ENCODE measurements at regions not wholly inside any gene's neighbourhood (a gene's known extent, or its start where the extent isn't known, plus 50 kb on each side); places are given as distances from the start of the nearest gene placed in this dataset.
"Not testable (repeated sequence)": the region's sequence is repeated elsewhere in the genome, so short reads cannot be mapped to it uniquely, and the experiment has no call there.

GRCh38 chr5:87129046-87129445 is 138.6 kb upstream of the RASA1 start:
- no peaks in the 10 kb centered on the region for H3K36me3 ChIP-seq
- H3K4me1 ChIP-seq: no peaks in the 10 kb centered on the region
- H3K27ac ChIP-seq: no peak overlapping the region
- intact Hi-C loops (cut with DNase I; ENCODE audit: low total_unique reads): no loop called here
- H3K27me3 ChIP-seq: no peaks in the 10 kb centered on the region
- no peaks in the 10 kb centered on the region for H3K9me3 ChIP-seq
- H3K4me3 ChIP-seq: no peak overlapping the region
- TF ChIP-seq POLR2AphosphoS5 (IDR thresholded peaks at IDR 0.05) (no peak), CTCF (IDR thresholded peaks at IDR 0.05) (no peak)
- no peak for DNase-seq (ENCODE audit: low spot score in 2 of 2)

GRCh38 chr5:87132696-87133095 is 135.0 kb upstream of the RASA1 start:
- no peak for DNase-seq (ENCODE audit: low spot score in 2 of 2)
- TF ChIP-seq POLR2AphosphoS5 (IDR thresholded peaks at IDR 0.05): no peak
- no peak for TF ChIP-seq CTCF (IDR thresholded peaks at IDR 0.05)
- TF ChIP-seq POLR2A (IDR thresholded peaks at IDR 0.05): no peak
- H3K9me3 ChIP-seq: no peaks in the 10 kb centered on the region
- no peaks in the 10 kb centered on the region for H3K27me3 ChIP-seq
- H3K4me1 ChIP-seq: no peaks in the 10 kb centered on the region
- H3K4me3 ChIP-seq: no peak overlapping the region
- H3K27ac ChIP-seq: no peak overlapping the region
- no peaks in the 10 kb centered on the region for H3K36me3 ChIP-seq
- intact Hi-C loops (cut with DNase I; ENCODE audit: low total_unique reads): no loop called here

- H3K9me3 ChIP-seq; H3K27me3 ChIP-seq; intact Hi-C loops (cut with DNase I; ENCODE audit: low total_unique reads); DNase-seq (ENCODE audit: low spot score in 2 of 2); H3K36me3 ChIP-seq; H3K4me1 ChIP-seq; H3K4me3 ChIP-seq; H3K27ac ChIP-seq: not testable (repeated sequence)
Measured at GRCh38 chr5:87134513-87134912, 133.2 kb upstream of the RASA1 start.

GRCh38 chr5:87136096-87136495 is 131.6 kb upstream of the RASA1 start:
- TF ChIP-seq POLR2A (IDR thresholded peaks at IDR 0.05) (no peak), CTCF (IDR thresholded peaks at IDR 0.05) (no peak), POLR2AphosphoS5 (IDR thresholded peaks at IDR 0.05) (no peak)
- Histone ChIP-seq H3K27ac (no peak overlapping the region), H3K27me3 (no peaks in the 10 kb centered on the region), H3K36me3 (no peaks in the 10 kb centered on the region), H3K4me1 (no peaks in the 10 kb centered on the region), H3K4me3 (no peak overlapping the region), H3K9me3 (no peaks in the 10 kb centered on the region)
- intact Hi-C loops (cut with DNase I; ENCODE audit: low total_unique reads): no loop called here
- DNase-seq (ENCODE audit: low spot score in 2 of 2): no peak

- DNase-seq (ENCODE audit: low spot score in 2 of 2): no peak
- no peak overlapping the region for H3K27ac ChIP-seq
- no peaks in the 10 kb centered on the region for H3K9me3 ChIP-seq
- intact Hi-C loops (cut with DNase I; ENCODE audit: low total_unique reads): no loop called here
- H3K4me1 ChIP-seq: no peaks in the 10 kb centered on the region
- no peaks in the 10 kb centered on the region for H3K36me3 ChIP-seq
- no peaks in the 10 kb centered on the region for H3K27me3 ChIP-seq
- H3K4me3 ChIP-seq: no peak overlapping the region
- TF ChIP-seq POLR2AphosphoS5 (IDR thresholded peaks at IDR 0.05) (no peak), POLR2A (IDR thresholded peaks at IDR 0.05) (no peak), CTCF (IDR thresholded peaks at IDR 0.05) (no peak)
Measured at GRCh38 chr5:87136733-87137132, 130.9 kb upstream of the RASA1 start.

- Histone ChIP-seq H3K27me3 (no peaks in the 10 kb centered on the region), H3K4me3 (no peak overlapping the region), H3K9me3 (no peaks in the 10 kb centered on the region), H3K4me1 (no peaks in the 10 kb centered on the region), H3K27ac (no peak overlapping the region), H3K36me3 (no peaks in the 10 kb centered on the region)
- TF ChIP-seq POLR2A (IDR thresholded peaks at IDR 0.05): no peak
- no peak for TF ChIP-seq CTCF (IDR thresholded peaks at IDR 0.05)
- no peak for TF ChIP-seq POLR2AphosphoS5 (IDR thresholded peaks at IDR 0.05)
- no peak for DNase-seq (ENCODE audit: low spot score in 2 of 2)
- intact Hi-C loops (cut with DNase I; ENCODE audit: low total_unique reads): no loop called here
Measured at GRCh38 chr5:87137283-87137682, 130.4 kb upstream of the RASA1 start.

All from breast epithelium (tissue), 4 donors.